ENCODE measurements at regions not wholly inside any gene's neighbourhood (a gene's known extent, or its start where the extent isn't known, plus 50 kb on each side); places are given as distances from the start of the nearest gene placed in this dataset.

- TF ChIP-seq CTCF (conservative IDR thresholded peaks at IDR 0.05; ENCODE audit: low read length) (no peak), EZH2phosphoT487 (IDR thresholded peaks at IDR 0.05; ENCODE audit: borderline replicate concordance, low read depth, low read length) (no peak)
Observed at GRCh38 chr1:87981386-87981785, 652.7 kb downstream of the LMO4 start.

All from OCI-LY7 (cell line).